Activated T-cell treated with anti-CD3 and anti-CD28 coated beads, Interleukin-2, amount 50 U/mL, for 72 hours (primary cell): ENCODE measurements at regions not wholly inside any gene's neighbourhood (a gene's known extent, or its start where the extent isn't known, plus 50 kb on each side); places are given as distances from the start of the nearest gene placed in this dataset.

Experiments used
- ATAC-seq, 2 donors: fragments of 150-1000 bp; cut with Tn5 transposase; replicated peaks in 1 of 2; 2 replicates each; pipeline ENCODE4 v1.10.0; 2021; ENCODE audit warnings: moderate library complexity in 2 of 2, mild to moderate bottlenecking in 1 of 2
- DNase-seq, 2 donors: peaks; one replicate each; pipeline ENCODE4 v3.0.0; 2021 to 2022; ENCODE audit warnings: mixed read lengths in 1 of 2
- H3K27ac Mint-ChIP-seq: one replicate; pipeline ENCODE4 v1.8.0; 2022; ENCODE audit warnings: mild to moderate bottlenecking, moderate library complexity, mixed read lengths
- H3K27me3 Mint-ChIP-seq: one replicate; pipeline ENCODE4 v1.8.0; 2022; ENCODE audit warnings: low read depth, mixed read lengths
- H3K36me3 Mint-ChIP-seq, 2 donors: one replicate each; pipeline ENCODE4 v1.8.0; 2022; ENCODE audit warnings: mixed read lengths in 2 of 2, mild to moderate bottlenecking in 1 of 2; ENCODE audit not compliant: insufficient read depth in 2 of 2
- H3K4me1 Mint-ChIP-seq: one replicate; pipeline ENCODE4 v1.8.0; 2022; ENCODE audit warnings: low read depth, mixed read lengths
- H3K4me3 Mint-ChIP-seq, 2 donors: one replicate each; pipeline ENCODE4 v1.8.0; 2022; ENCODE audit warnings: mild to moderate bottlenecking in 2 of 2, mixed read lengths in 2 of 2, moderate library complexity in 2 of 2
- H3K9me3 Mint-ChIP-seq, 2 donors: one replicate each; pipeline ENCODE4 v1.8.0; 2022; ENCODE audit warnings: mixed read lengths in 2 of 2

DNA sequence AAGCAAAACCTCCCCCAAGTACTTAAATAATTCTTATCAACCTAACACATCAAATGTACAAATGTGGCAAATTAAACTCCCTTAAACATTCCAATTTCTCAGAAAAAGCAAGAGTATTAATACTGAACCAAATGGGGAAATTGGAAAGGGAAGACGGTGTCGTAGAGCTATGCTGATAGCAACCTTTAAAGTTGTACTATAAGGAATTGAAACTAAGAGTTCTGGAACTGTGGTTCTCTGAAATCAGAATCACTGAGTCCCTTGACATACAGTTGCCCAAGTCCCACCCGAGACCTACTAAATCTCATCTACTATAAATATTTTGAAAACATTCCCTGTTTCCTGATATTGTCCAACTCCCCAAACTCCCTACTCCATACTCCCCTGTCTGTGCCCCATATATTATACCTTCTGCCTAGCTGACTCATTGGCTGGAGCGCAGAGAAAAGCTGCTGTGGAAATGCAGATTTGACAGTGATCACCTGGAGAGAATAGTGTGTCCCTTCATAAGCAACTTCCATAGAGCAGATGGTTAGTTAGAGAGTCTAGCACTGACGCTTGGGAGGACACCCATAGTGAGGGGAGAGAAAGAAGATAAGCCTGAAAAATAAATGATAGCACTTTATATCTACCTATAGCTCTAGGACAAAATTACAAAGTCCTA is 51.4 kb upstream of the ITM2B start:
- Mint-ChIP-seq H3K4me1 (peaks cover 33% of the 10 kb centered on the region), H3K4me3 (no peak overlapping the region), H3K27me3 (no peaks in the 10 kb centered on the region), H3K36me3 (no peaks in the 10 kb centered on the region), H3K9me3 (no peaks in the 10 kb centered on the region), H3K27ac (no peak overlapping the region)
- ATAC-seq (no peak), DNase-seq (no peak)

DNA sequence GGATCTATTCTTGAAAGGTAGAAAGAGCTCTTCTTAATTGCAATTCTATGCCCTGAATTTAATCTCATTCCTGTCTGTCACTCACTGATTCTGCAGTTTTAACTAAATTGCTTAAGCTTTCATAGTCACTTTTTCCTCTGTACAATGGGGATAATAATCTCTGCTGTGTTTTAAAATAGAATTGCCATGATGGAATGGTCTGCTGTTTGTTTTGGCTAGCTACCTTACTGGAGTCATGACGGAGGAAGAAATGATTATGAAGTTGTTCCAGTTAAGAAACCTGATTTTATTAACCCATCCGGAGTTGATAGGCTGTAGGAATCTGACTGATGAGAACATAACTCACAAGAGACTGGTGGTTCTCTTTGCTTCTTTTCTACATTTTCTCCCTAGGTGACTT is 54.9 kb upstream of the ITM2B start:
- no peak for ATAC-seq
- H3K4me1 Mint-ChIP-seq: peaks cover 9% of the 10 kb centered on the region
- no peaks in the 10 kb centered on the region for H3K27me3 Mint-ChIP-seq
- no peaks in the 10 kb centered on the region for H3K36me3 Mint-ChIP-seq
- no peak for DNase-seq
- no peaks in the 10 kb centered on the region for H3K9me3 Mint-ChIP-seq
- no peak overlapping the region for H3K4me3 Mint-ChIP-seq
- no peak overlapping the region for H3K27ac Mint-ChIP-seq

DNA sequence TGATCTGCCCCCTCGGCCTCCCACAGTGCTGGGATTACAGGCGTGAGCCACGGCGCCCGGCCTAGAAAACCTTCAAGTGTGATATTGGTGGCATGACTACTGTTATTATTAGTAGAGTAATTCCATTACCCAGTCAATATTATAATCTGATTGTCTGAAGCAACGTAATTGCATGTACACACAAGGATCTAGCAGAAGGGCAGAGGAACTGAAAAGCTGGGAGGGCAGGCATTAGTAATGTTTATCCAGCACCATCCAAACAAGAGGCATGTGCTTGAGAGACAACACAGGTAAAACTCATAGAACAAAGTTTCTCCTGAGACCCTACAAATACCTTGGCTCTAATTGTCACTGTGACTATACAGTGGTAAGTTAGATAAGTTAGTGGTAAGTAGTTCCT is 56.2 kb upstream of the ITM2B start:
- H3K27me3 Mint-ChIP-seq: no peaks in the 10 kb centered on the region
- H3K9me3 Mint-ChIP-seq: no peaks in the 10 kb centered on the region
- H3K36me3 Mint-ChIP-seq: no peaks in the 10 kb centered on the region
- ATAC-seq (no peak), DNase-seq (no peak)
- H3K4me3 Mint-ChIP-seq: no peak overlapping the region
- H3K27ac Mint-ChIP-seq: no peak overlapping the region
- H3K4me1 Mint-ChIP-seq: no peaks in the 10 kb centered on the region

DNA sequence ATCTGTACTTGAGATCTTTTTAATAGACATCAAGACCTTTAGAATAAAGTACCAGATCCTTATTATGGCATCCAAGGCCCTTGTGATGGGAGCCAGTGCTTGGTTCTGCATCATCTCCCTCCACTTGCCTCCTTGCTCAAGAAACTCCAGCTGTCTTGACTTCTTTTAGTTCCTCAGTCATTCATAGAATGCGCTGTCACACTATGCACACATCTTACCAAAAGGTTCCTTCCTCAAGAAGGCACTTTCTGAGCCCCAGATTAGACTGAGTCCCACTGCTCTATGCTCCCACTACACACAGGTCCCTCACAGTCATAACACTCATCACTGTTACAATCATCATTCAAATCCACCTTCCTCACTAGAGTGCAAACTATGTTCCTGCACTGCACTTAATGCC is 57.8 kb upstream of the ITM2B start:
- H3K27me3 Mint-ChIP-seq: no peaks in the 10 kb centered on the region
- H3K4me3 Mint-ChIP-seq: no peak overlapping the region
- peak; percentile 30 to 32 for ATAC-seq
- no peaks in the 10 kb centered on the region for H3K36me3 Mint-ChIP-seq
- no peak overlapping the region for H3K27ac Mint-ChIP-seq
- no peak for DNase-seq
- H3K9me3 Mint-ChIP-seq: no peaks in the 10 kb centered on the region
- H3K4me1 Mint-ChIP-seq: no peaks in the 10 kb centered on the region

DNA sequence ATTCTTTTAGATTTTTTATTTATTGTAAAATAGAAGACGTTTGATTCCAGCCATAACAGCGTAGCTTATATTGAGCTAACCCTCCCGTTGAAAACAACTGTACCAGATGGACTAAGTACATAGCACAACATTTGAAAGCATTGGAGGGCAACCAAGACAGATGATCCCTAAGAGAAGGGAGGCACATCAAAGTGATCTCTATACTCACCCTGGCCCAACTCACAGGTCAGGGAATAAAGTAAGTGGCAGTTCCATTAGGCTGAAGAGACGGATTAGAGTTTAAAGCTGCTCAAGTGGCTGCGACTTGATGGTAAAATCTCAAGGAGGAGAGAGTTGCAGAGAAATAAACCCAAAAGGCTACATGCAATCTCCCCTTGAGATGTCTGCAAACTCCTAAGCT is 65.1 kb upstream of the ITM2B start:
- no peaks in the 10 kb centered on the region for H3K4me1 Mint-ChIP-seq

DNA sequence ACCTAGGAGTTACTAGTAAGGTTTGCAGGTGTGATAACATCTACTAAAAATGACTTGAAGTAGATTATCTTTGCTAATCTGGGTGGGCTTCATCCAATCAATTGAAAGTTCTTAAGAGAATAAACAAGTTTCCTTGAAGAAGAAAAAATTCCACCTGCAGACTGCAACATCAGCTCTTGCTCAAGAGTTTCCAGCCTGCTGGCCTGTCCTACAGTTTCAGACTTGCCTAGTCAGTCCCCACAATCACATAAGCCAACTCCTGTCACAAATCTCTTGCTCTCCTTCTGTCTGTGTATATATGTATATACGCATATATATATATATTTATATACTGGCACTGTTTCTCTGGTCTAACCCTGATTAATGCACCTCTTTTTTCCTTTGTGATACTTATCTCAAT is 67.3 kb upstream of the ITM2B start:
- no peaks in the 10 kb centered on the region for H3K36me3 Mint-ChIP-seq
- ATAC-seq (no peak), DNase-seq (no peak)
- H3K4me3 Mint-ChIP-seq: no peak overlapping the region
- no peaks in the 10 kb centered on the region for H3K9me3 Mint-ChIP-seq
- H3K27me3 Mint-ChIP-seq: no peaks in the 10 kb centered on the region
- H3K27ac Mint-ChIP-seq: no peak overlapping the region
- H3K4me1 Mint-ChIP-seq: peaks cover 14% of the 10 kb centered on the region

More for the DNA sequence above, 65.1 kb upstream of the ITM2B start:
- DNase-seq (no peak), ATAC-seq (no peak)
- Mint-ChIP-seq H3K4me3 (no peak overlapping the region), H3K9me3 (no peaks in the 10 kb centered on the region), H3K36me3 (no peaks in the 10 kb centered on the region), H3K27me3 (no peaks in the 10 kb centered on the region), H3K27ac (no peak overlapping the region)

DNA sequence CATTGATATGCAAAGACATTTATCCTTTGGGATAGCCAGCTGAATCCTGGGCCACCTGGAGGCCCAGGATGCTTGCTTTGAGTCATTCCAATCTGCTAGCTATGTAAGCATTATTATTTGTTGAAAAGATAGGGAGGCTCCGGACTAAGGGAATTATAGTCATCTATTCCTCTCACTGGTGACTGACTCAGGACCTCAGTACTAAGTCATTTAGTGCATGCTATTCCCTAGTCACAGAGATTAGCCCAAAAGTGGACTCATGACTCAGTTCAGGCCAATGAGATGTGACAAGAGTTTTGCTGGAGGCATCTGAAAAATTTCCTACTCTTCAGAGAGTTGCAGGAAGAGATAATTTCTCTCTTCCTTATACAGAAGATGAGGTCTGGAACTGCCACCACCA is 67.9 kb upstream of the ITM2B start:
- H3K4me1 Mint-ChIP-seq: peaks cover 20% of the 10 kb centered on the region
- no peak overlapping the region for H3K27ac Mint-ChIP-seq
- DNase-seq (no peak), ATAC-seq (no peak)
- H3K4me3 Mint-ChIP-seq: no peak overlapping the region
- H3K9me3 Mint-ChIP-seq: no peaks in the 10 kb centered on the region
- no peaks in the 10 kb centered on the region for H3K36me3 Mint-ChIP-seq
- H3K27me3 Mint-ChIP-seq: no peaks in the 10 kb centered on the region

- DNase-seq: no peak
- H3K27ac Mint-ChIP-seq: no peak overlapping the region
- H3K27me3 Mint-ChIP-seq: no peaks in the 10 kb centered on the region
- ATAC-seq: no peak
- H3K4me1 Mint-ChIP-seq: peaks cover 40% of the 10 kb centered on the region
- H3K4me3 Mint-ChIP-seq: no peak overlapping the region
- H3K36me3 Mint-ChIP-seq: no peaks in the 10 kb centered on the region
- no peaks in the 10 kb centered on the region for H3K9me3 Mint-ChIP-seq
Measured at GRCh38 chr13:48163061-48163460, 68.2 kb upstream of the MED4 start.

- no peak overlapping the region for H3K4me3 Mint-ChIP-seq
- ATAC-seq (no peak), DNase-seq (no peak)
- peaks cover 43% of the 10 kb centered on the region for H3K4me1 Mint-ChIP-seq
- H3K27me3 Mint-ChIP-seq: no peaks in the 10 kb centered on the region
- H3K27ac Mint-ChIP-seq: peak overlapping the region; percentile 51
- H3K9me3 Mint-ChIP-seq: no peaks in the 10 kb centered on the region
- H3K36me3 Mint-ChIP-seq: no peaks in the 10 kb centered on the region
Measured at GRCh38 chr13:48162217-48162616, 67.3 kb upstream of the MED4 start.

GRCh38 chr13:48161530-48162179 is 66.8 kb upstream of the MED4 start:
- no peaks in the 10 kb centered on the region for H3K36me3 Mint-ChIP-seq
- peaks cover 45% of the 10 kb centered on the region for H3K4me1 Mint-ChIP-seq

DNA sequence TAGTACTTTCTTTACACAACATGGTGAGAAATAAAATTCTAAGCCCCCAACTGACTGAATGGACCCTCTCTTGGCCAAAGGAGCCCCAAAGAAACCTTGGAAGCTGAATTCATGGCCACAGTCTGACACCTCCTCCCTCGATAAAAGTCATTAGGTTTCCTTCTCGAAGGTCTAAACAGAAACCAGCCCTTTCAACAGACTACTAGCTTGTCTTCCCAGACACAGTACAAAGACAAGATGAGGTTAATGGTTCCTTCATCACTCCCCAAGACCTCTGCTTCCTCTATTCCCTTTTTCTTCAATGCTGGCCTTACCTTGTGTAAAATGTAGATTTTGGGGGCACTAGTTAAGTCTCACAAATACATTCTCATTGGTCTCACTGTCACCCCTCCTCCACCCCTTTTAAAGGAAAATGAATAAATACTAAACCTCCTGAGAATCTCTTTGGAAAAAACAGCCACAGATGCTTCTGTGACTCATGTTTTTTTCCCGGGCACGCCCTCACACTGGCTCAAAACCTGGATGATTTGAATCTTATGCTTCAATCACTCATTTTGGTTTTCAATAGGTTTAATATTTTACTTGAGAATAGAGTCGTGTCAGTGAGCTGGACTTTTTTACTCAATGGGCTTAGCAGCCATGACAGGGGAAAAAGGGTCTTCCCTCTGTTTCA is 65.8 kb upstream of the MED4 start:
- Mint-ChIP-seq H3K4me1 (peaks cover 55% of the 10 kb centered on the region), H3K4me3 (peak overlapping the region; percentile 2)
- ATAC-seq: no peak

More at GRCh38 chr13:48161530-48162179, 66.8 kb upstream of the MED4 start:
- Mint-ChIP-seq H3K4me3 (no peak overlapping the region), H3K27ac (no peak overlapping the region), H3K9me3 (no peaks in the 10 kb centered on the region), H3K27me3 (no peaks in the 10 kb centered on the region)
- DNase-seq (no peak), ATAC-seq (no peak)

GRCh38 chr13:48159826-48160225 is 64.9 kb upstream of the MED4 start:
- Mint-ChIP-seq H3K36me3 (no peaks in the 10 kb centered on the region), H3K27me3 (no peaks in the 10 kb centered on the region), H3K4me1 (peaks cover 64% of the 10 kb centered on the region), H3K9me3 (no peaks in the 10 kb centered on the region), H3K27ac (no peak overlapping the region), H3K4me3 (no peak overlapping the region)
- DNase-seq (no peak), ATAC-seq (no peak)

More for the DNA sequence above, 65.8 kb upstream of the MED4 start:
- Mint-ChIP-seq H3K27me3 (no peaks in the 10 kb centered on the region), H3K36me3 (no peaks in the 10 kb centered on the region), H3K9me3 (no peaks in the 10 kb centered on the region), H3K27ac (peak overlapping the region; percentile 8)
- DNase-seq: no peak

- Mint-ChIP-seq H3K9me3 (no peaks in the 10 kb centered on the region), H3K27me3 (no peaks in the 10 kb centered on the region), H3K27ac (no peak overlapping the region), H3K36me3 (no peaks in the 10 kb centered on the region), H3K4me3 (peak overlapping the region in 1 of 2 donors; percentile 41), H3K4me1 (peaks cover 68% of the 10 kb centered on the region)
- peak; percentile 10 to 27 for ATAC-seq
- peak in 1 of 2 donors; percentile 17 for DNase-seq
Measured at GRCh38 chr13:48159401-48159800, 64.5 kb upstream of the MED4 start.
